B cell (primary cell): ENCODE measurements at regions not wholly inside any gene's neighbourhood (a gene's known extent, or its start where the extent isn't known, plus 50 kb on each side); places are given as distances from the start of the nearest gene placed in this dataset.

Experiments
- ATAC-seq: fragments of 200-7000 bp; cut with Tn5 transposase; one replicate; pipeline ENCODE4 v1.10.0; 2021; ENCODE audit warnings: low read depth, mild to moderate bottlenecking, moderate number of reproducible peaks, moderate library complexity
- CTCF ChIA-PET: fragments of 350-600 bp; sonication (Branson Sonifier 250); formaldehyde crosslinking; loops from one replicate; lab custom pipeline; 2021; ENCODE audit warnings: antibody characterized with exemption, inconsistent platforms; lab: Charles Lee
- POLR2A ChIA-PET: fragments of 350-600 bp; sonication (Branson Sonifier 250); formaldehyde crosslinking; loops from one replicate; lab custom pipeline; 2021; ENCODE audit warnings: antibody characterized with exemption; lab: Charles Lee
- DNase-seq: peaks from one replicate; pipeline ENCODE4 v3.0.0; 2013
- H2AFZ ChIP-seq: 2 replicates; pipeline ENCODE4 v1.6.1; 2012; ENCODE audit warnings: mild to moderate bottlenecking, low read depth, low read length; ENCODE audit not compliant: insufficient read depth, poor library complexity, severe bottlenecking
- H3K27ac ChIP-seq, 2 donors: 1 replicate in 1 of 2; 2 replicates in 1 of 2; pipeline ENCODE4 v1.5.1; 2012 to 2013; ENCODE audit warnings: low read length in 2 of 2, mild to moderate bottlenecking in 2 of 2, moderate library complexity in 1 of 2
- H3K27me3 ChIP-seq, 4 experiments: fragments of 200-600 bp in 1 of 4; sonication (generic) in 1 of 4; replicated peaks in 1 of 4; 1 replicate in 2 of 4; 2 replicates in 2 of 4; pipeline versions ENCODE4 v1.6.1 to v1.7.0; 2013 to 2016; ENCODE audit warnings: low read length in 3 of 4, mild to moderate bottlenecking in 2 of 4, mixed read lengths in 1 of 4, moderate library complexity in 1 of 4; ENCODE audit not compliant: insufficient read depth in 4 of 4, control insufficient read depth in 3 of 4; ENCODE audit errors: control extremely low read depth in 1 of 4
- H3K36me3 ChIP-seq, 2 experiments: replicated peaks in 1 of 2; 1 replicate in 1 of 2; 2 replicates in 1 of 2; pipeline versions ENCODE4 v1.6.1 to v1.7.1; 2013; ENCODE audit warnings: low read length in 1 of 2; ENCODE audit not compliant: insufficient read depth in 2 of 2, control insufficient read depth in 1 of 2; ENCODE audit errors: control extremely low read depth in 1 of 2, extremely low read depth in 1 of 2
- H3K4me1 ChIP-seq, 2 donors: fragments of 200-600 bp in 1 of 2; sonication (generic) in 1 of 2; 1 replicate in 1 of 2; 2 replicates in 1 of 2; pipeline versions ENCODE4 v1.5.1 to v1.6.1; 2013 to 2017; ENCODE audit warnings: low read length in 2 of 2; ENCODE audit not compliant: control insufficient read depth in 2 of 2, insufficient read depth in 2 of 2
- H3K4me2 ChIP-seq: replicated peaks from 2 replicates; pipeline ENCODE3; 2012; ENCODE audit warnings: mild to moderate bottlenecking, low read depth, low read length; ENCODE audit not compliant: poor library complexity, severe bottlenecking
- H3K4me3 ChIP-seq, 5 experiments: fragments of 200-600 bp in 1 of 5; sonication (generic) in 1 of 5; 1 replicate in 3 of 5; 2 replicates in 2 of 5; pipeline versions ENCODE4 v1.5.1 to v1.7.0; 2011 to 2016; ENCODE audit warnings: low read length in 4 of 5, mild to moderate bottlenecking in 4 of 5, low read depth in 2 of 5, control low read depth in 1 of 5, moderate library complexity in 1 of 5; ENCODE audit not compliant: insufficient read depth in 1 of 5; ENCODE audit errors: control extremely low read depth in 1 of 5, extremely low read depth in 1 of 5
- H3K79me2 ChIP-seq: fragments of 200-600 bp; sonication (generic); one replicate; pipeline ENCODE4 v1.6.0; 2016; ENCODE audit warnings: low read length; ENCODE audit not compliant: control insufficient read depth, insufficient read depth
- H3K9ac ChIP-seq: fragments of 200-600 bp; sonication (generic); 2 replicates; pipeline ENCODE4 v1.6.1; 2017; ENCODE audit warnings: mild to moderate bottlenecking, low read length, moderate library complexity
- H3K9me3 ChIP-seq, 3 donors: one replicate each; pipeline versions ENCODE4 v1.6.1 to v1.7.1; 2013; ENCODE audit warnings: low read length in 2 of 3; ENCODE audit not compliant: control insufficient read depth in 2 of 3, insufficient read depth in 1 of 3; ENCODE audit errors: control extremely low read depth in 1 of 3
- H4K20me1 ChIP-seq: 2 replicates; pipeline ENCODE4 v1.6.0; 2012; ENCODE audit warnings: mild to moderate bottlenecking, low read length; ENCODE audit not compliant: insufficient read depth, control insufficient read depth, poor library complexity, severe bottlenecking
- H3K27ac Mint-ChIP-seq: one replicate; pipeline ENCODE4 v1.8.0; 2021; ENCODE audit warnings: mixed read lengths
- H3K27me3 Mint-ChIP-seq: one replicate; pipeline ENCODE4 v1.8.0; 2021; ENCODE audit warnings: mixed read lengths
- H3K4me1 Mint-ChIP-seq: one replicate; pipeline ENCODE4 v1.8.0; 2021; ENCODE audit warnings: mixed read lengths
- H3K4me3 Mint-ChIP-seq: one replicate; pipeline ENCODE4 v1.8.0; 2021; ENCODE audit warnings: mixed read lengths
- H3K9me3 Mint-ChIP-seq: one replicate; pipeline ENCODE4 v1.8.0; 2022; ENCODE audit warnings: mixed read lengths; ENCODE audit not compliant: insufficient read depth
- CTCF ChIP-seq: fragments of 200-600 bp; IDR thresholded peaks from one replicate; pipeline ENCODE4 v1.8.0; 2022; ENCODE audit warnings: antibody characterized with exemption, mild to moderate bottlenecking
- EZH2 ChIP-seq: IDR thresholded peaks from 2 replicates; pipeline ENCODE4 v1.6.1; 2012; ENCODE audit warnings: borderline replicate concordance, low read depth, mild to moderate bottlenecking, moderate library complexity, low read length; ENCODE audit not compliant: insufficient read depth, poor library complexity, severe bottlenecking
- WGBS: methylation state at CpG from one replicate; pipeline ENCODE4 v1.1.5; 2013; ENCODE audit warnings: missing lambda C conversion rate; ENCODE audit not compliant: insufficient coverage; 5-methylcytosine and 5-hydroxymethylcytosine counted together
- intact Hi-C: fragments of 100-400 bp; cut with micrococcal nuclease; formaldehyde crosslinking; loops from one replicate; pipeline ENCODE4 v1.10.0; 2022

DNA sequence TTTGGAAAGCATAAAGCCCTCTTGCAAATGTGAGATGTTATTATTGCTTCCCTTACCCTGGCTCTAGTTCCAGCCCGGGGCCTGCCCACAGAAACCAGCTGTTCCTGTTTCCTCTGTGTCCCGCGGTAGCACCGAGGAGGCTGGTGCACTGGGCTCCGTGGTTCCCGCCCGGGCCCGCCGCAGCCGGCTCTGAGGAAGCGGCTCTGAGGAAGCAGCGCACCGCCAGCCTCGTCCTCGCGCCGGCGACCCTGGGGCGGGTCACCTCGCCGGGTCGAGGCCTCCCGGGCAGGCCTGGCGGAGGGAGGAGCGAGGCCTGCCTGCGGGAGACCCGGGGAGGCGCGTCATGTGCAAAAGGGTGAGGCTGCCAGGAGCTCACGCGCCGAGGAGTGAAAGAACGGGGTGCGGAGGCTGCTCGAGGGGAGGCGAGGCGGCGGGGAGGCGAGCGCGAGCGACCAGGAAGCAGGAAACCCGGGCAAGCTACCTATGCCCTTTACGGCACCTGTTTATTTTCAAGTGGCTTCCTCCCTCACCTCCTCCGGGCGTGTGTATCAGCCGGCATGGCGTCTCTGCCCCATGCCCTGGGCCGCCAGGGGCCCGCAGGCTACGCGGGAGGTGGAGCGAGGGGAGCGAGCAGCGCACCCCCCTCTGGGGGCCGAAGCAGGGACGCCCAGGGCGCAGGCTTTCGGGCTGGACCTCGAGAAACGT, 61.3 kb upstream of the MEGF10 start:
- peak overlapping the region; percentile 86 for H2AFZ ChIP-seq
- no peaks in the 10 kb centered on the region for H3K79me2 ChIP-seq
- WGBS: under 1% methylated on average over 61 of the region's 61 CpGs
- H3K4me2 ChIP-seq: peak overlapping the region; percentile 82
- peak overlapping the region; percentile 56 to 79 (median 68) for H3K4me3 ChIP-seq
- H3K27me3 Mint-ChIP-seq: no peaks in the 10 kb centered on the region
- POLR2A ChIA-PET: interaction anchor here (1.6 kb wide), 1 partner anchor 199 kb away, joined by 9 read pairs; the partner anchor contains the start of gene MARCHF3
- H3K9me3 ChIP-seq: no peaks in the 10 kb centered on the region
- no peaks in the 10 kb centered on the region for H3K36me3 ChIP-seq
- ATAC-seq (peak; percentile 84), DNase-seq (peak; percentile 76)
- peak overlapping the region; percentile 87 for H3K4me3 Mint-ChIP-seq
- TF ChIP-seq CTCF: no peak
- TF ChIP-seq EZH2: no peak
- peak overlapping the region; percentile 87 for H3K9ac ChIP-seq
- intact Hi-C loops: loop anchor here (1.0 to 2.0 kb wide), 3 partner anchors 157 to 384 kb away; partner anchors contain the start of genes C5orf63 and MARCHF3
- peaks cover 8 to 15% of the 10 kb centered on the region in 2 donors for H3K4me1 ChIP-seq
- peak overlapping the region; percentile 67 for H3K27ac ChIP-seq
- CTCF ChIA-PET: interaction anchor here (1.0 to 1.3 kb wide), 3 partner anchors 85 to 420 kb away, joined by 3 to 4 read pairs (median 3); no protein-coding TSS in a partner anchor
- H4K20me1 ChIP-seq: no peaks in the 10 kb centered on the region
- H3K27ac Mint-ChIP-seq: peak overlapping the region; percentile 89
- H3K4me1 Mint-ChIP-seq: peaks cover 19% of the 10 kb centered on the region
- H3K27me3 ChIP-seq: no peaks in the 10 kb centered on the region
- no peaks in the 10 kb centered on the region for H3K9me3 Mint-ChIP-seq

- H3K27me3 ChIP-seq: no peaks in the 10 kb centered on the region
- Mint-ChIP-seq H3K4me3 (peak overlapping the region; percentile 87), H3K27me3 (no peaks in the 10 kb centered on the region), H3K27ac (no peak overlapping the region), H3K9me3 (no peaks in the 10 kb centered on the region), H3K4me1 (peaks cover 19% of the 10 kb centered on the region)
- H3K4me3 ChIP-seq: no peak overlapping the region
- H3K79me2 ChIP-seq: no peaks in the 10 kb centered on the region
- 93% methylated on average over 1 of the region's 3 CpGs for WGBS
- H2AFZ ChIP-seq: no peak overlapping the region
- H3K9ac ChIP-seq: no peak overlapping the region
- CTCF ChIA-PET: no interaction called here
- no peaks in the 10 kb centered on the region for H4K20me1 ChIP-seq
- POLR2A ChIA-PET: no interaction called here
- ATAC-seq (no peak), DNase-seq (no peak)
- H3K27ac ChIP-seq: no peak overlapping the region
- H3K4me2 ChIP-seq: no peak overlapping the region
- H3K36me3 ChIP-seq: no peaks in the 10 kb centered on the region
- intact Hi-C loops: no loop called here
- peaks cover 8 to 15% of the 10 kb centered on the region in 2 donors for H3K4me1 ChIP-seq
- TF ChIP-seq CTCF (no peak), EZH2 (no peak)
- H3K9me3 ChIP-seq: no peaks in the 10 kb centered on the region
Measured at GRCh38 chr5:127231118-127231517, 59.5 kb upstream of the MEGF10 start.
